H1 (cell line): ENCODE measurements at regions not wholly inside any gene's neighbourhood (a gene's known extent, or its start where the extent isn't known, plus 50 kb on each side); places are given as distances from the start of the nearest gene placed in this dataset.

ENCODE experiments used
- CTCF ChIA-PET: fragments of 300-600 bp; sonication (Branson Sonifier 250); formaldehyde crosslinking; loops from one replicate; lab custom pipeline; 2021; ENCODE audit not compliant: partially characterized antibody; lab: Charles Lee
- POLR2A ChIA-PET: fragments of 300-600 bp; sonication (Branson Sonifier 250); formaldehyde crosslinking; loops from one replicate; lab custom pipeline; 2021; ENCODE audit warnings: inconsistent platforms; ENCODE audit not compliant: partially characterized antibody; lab: Charles Lee
- DNase-seq, 2 experiments: peaks; one replicate each; pipeline versions ENCODE4 v3.0.0 to v3.0.0-alpha.2; 2010 to 2022; ENCODE audit warnings: low spot score in 2 of 2, low read depth in 1 of 2, mixed read lengths in 1 of 2
- FAIRE-seq: peaks from 2 replicates; lab custom pipeline; 2011; peaks lifted over from hg19 to GRCh38; lab: Jason Lieb, UNC
- H2AFZ ChIP-seq: 2 replicates; pipeline ENCODE4 v1.8.1; 2012; ENCODE audit warnings: low read length, inconsistent platforms
- H2AK5ac ChIP-seq: 2 replicates; pipeline ENCODE4 v1.6.1; 2013; ENCODE audit warnings: low read depth, low read length
- H2BK120ac ChIP-seq: replicated peaks from 2 replicates; pipeline ENCODE3; 2013; ENCODE audit warnings: low read depth, low read length, inconsistent platforms
- H2BK12ac ChIP-seq: 2 replicates; pipeline ENCODE4 v1.6.1; 2013; ENCODE audit warnings: low read depth, low read length
- H2BK15ac ChIP-seq: 2 replicates; pipeline ENCODE4 v1.6.1; 2013; ENCODE audit warnings: low read length
- H2BK20ac ChIP-seq: 2 replicates; pipeline ENCODE4 v1.6.1; 2013; ENCODE audit warnings: low read length
- H2BK5ac ChIP-seq: 2 replicates; pipeline ENCODE4 v1.6.1; 2013; ENCODE audit warnings: low read depth, low read length
- H3K14ac ChIP-seq: 2 replicates; pipeline ENCODE4 v1.6.1; 2013; ENCODE audit warnings: inconsistent platforms; ENCODE audit not compliant: insufficient read length
- H3K18ac ChIP-seq: 2 replicates; pipeline ENCODE4 v1.6.1; 2013; ENCODE audit warnings: low read length; ENCODE audit errors: extremely low read depth
- H3K23ac ChIP-seq: 2 replicates; pipeline ENCODE4 v1.6.1; 2013; ENCODE audit warnings: inconsistent platforms; ENCODE audit not compliant: insufficient read length
- H3K23me2 ChIP-seq: 2 replicates; pipeline ENCODE4 v1.6.1; 2013; ENCODE audit warnings: low read depth, low read length
- H3K27ac ChIP-seq: 2 replicates; pipeline ENCODE4 v1.6.1; 2011; ENCODE audit warnings: low read depth, low read length, inconsistent platforms
- H3K27me3 ChIP-seq, 4 experiments: replicated peaks in 1 of 4; 1 replicate in 1 of 4; 2 replicates in 3 of 4; pipeline versions ENCODE4 v1.6.1 to v1.8.1; 2011 to 2013; ENCODE audit warnings: low read length in 3 of 4, mild to moderate bottlenecking in 3 of 4, inconsistent platforms in 2 of 4, mixed read lengths in 2 of 4, moderate library complexity in 1 of 4; ENCODE audit not compliant: control insufficient read depth in 3 of 4, insufficient read depth in 3 of 4; ENCODE audit errors: extremely low read depth in 1 of 4
- H3K36me3 ChIP-seq, 4 experiments: 2 replicates each; pipeline versions ENCODE4 v1.6.1 to v1.8.1; 2011 to 2013; ENCODE audit warnings: mild to moderate bottlenecking in 4 of 4, low read length in 3 of 4, moderate library complexity in 2 of 4, control low read depth in 1 of 4, inconsistent platforms in 1 of 4; ENCODE audit not compliant: insufficient read depth in 4 of 4, control insufficient read depth in 2 of 4
- H3K4ac ChIP-seq: replicated peaks from 2 replicates; pipeline ENCODE3; 2013; ENCODE audit warnings: low read length, low read depth, mixed read lengths, inconsistent platforms; ENCODE audit not compliant: insufficient read length
- H3K4me1 ChIP-seq, 4 experiments: replicated peaks in 1 of 4; 1 replicate in 1 of 4; 2 replicates in 3 of 4; pipeline versions ENCODE4 v1.6.1 to v1.8.1; 2011 to 2013; ENCODE audit warnings: low read length in 3 of 4, inconsistent platforms in 2 of 4, mixed read lengths in 1 of 4; ENCODE audit not compliant: insufficient read depth in 4 of 4, control insufficient read depth in 3 of 4
- H3K4me2 ChIP-seq, 2 experiments: 2 replicates each; pipeline versions ENCODE4 v1.6.1 to v1.8.1; 2011 to 2013; ENCODE audit warnings: low read depth in 2 of 2, low read length in 2 of 2, control low read depth in 1 of 2, inconsistent platforms in 1 of 2, mild to moderate bottlenecking in 1 of 2; ENCODE audit not compliant: insufficient read depth in 1 of 2
- H3K4me3 ChIP-seq, 4 experiments: fragments of 200-600, 300-600 bp in 1 of 4; sonication (generic), shearing (Covaris generic), sonication (Bioruptor Twin) in 1 of 4; 2 replicates each; pipeline versions ENCODE4 v1.5.1 to v1.8.1; 2011 to 2016; ENCODE audit warnings: low read length in 4 of 4, low read depth in 3 of 4, control low read depth in 2 of 4, inconsistent platforms in 2 of 4, mild to moderate bottlenecking in 2 of 4, mixed read lengths in 1 of 4, moderate library complexity in 1 of 4; ENCODE audit not compliant: insufficient read depth in 2 of 4; ENCODE audit errors: extremely low read depth in 1 of 4
- H3K56ac ChIP-seq: replicated peaks from 2 replicates; pipeline ENCODE3; 2013; ENCODE audit warnings: low read depth, mild to moderate bottlenecking, mixed read lengths, low read length, inconsistent platforms; ENCODE audit not compliant: insufficient read length
- H3K79me1 ChIP-seq: 2 replicates; pipeline ENCODE4 v1.6.1; 2013; ENCODE audit warnings: low read depth, low read length, control low read depth
- H3K79me2 ChIP-seq, 2 experiments: 2 replicates each; pipeline versions ENCODE4 v1.6.1 to v1.8.1; 2012 to 2013; ENCODE audit warnings: low read length in 2 of 2, mild to moderate bottlenecking in 2 of 2, inconsistent platforms in 1 of 2; ENCODE audit not compliant: insufficient read depth in 2 of 2, control insufficient read depth in 1 of 2
- H3K9ac ChIP-seq, 4 experiments: replicated peaks in 1 of 4; 1 replicate in 1 of 4; 2 replicates in 3 of 4; pipeline versions ENCODE4 v1.6.1 to v1.8.1; 2011 to 2013; ENCODE audit warnings: low read depth in 3 of 4, low read length in 3 of 4, control low read depth in 2 of 4, mild to moderate bottlenecking in 2 of 4, moderate library complexity in 2 of 4, inconsistent platforms in 1 of 4; ENCODE audit errors: extremely low read depth in 1 of 4
- H3K9me3 ChIP-seq, 2 experiments: 2 replicates each; pipeline versions ENCODE4 v1.6.1 to v1.8.1; 2012 to 2013; ENCODE audit warnings: mild to moderate bottlenecking in 2 of 2, moderate library complexity in 2 of 2, control low read depth in 1 of 2, inconsistent platforms in 1 of 2, low read depth in 1 of 2, low read length in 1 of 2, mixed read lengths in 1 of 2; ENCODE audit not compliant: insufficient read depth in 2 of 2
- H4K20me1 ChIP-seq, 2 experiments: replicated peaks in 1 of 2; 2 replicates each; pipeline versions ENCODE3 to v1.8.1; 2011 to 2013; ENCODE audit warnings: inconsistent platforms in 2 of 2, low read length in 2 of 2, mild to moderate bottlenecking in 1 of 2; ENCODE audit not compliant: insufficient read depth in 2 of 2, control insufficient read depth in 1 of 2
- H4K5ac ChIP-seq: 2 replicates; pipeline ENCODE4 v1.6.1; 2013; ENCODE audit warnings: low read length, low read depth, mixed read lengths, inconsistent platforms; ENCODE audit not compliant: insufficient read length
- H4K8ac ChIP-seq: 2 replicates; pipeline ENCODE4 v1.8.0; 2013; ENCODE audit warnings: mild to moderate bottlenecking, moderate library complexity, low read length, inconsistent platforms; ENCODE audit not compliant: insufficient read depth; ENCODE audit errors: extremely low read depth
- H4K91ac ChIP-seq: replicated peaks from 2 replicates; pipeline ENCODE3; 2013; ENCODE audit warnings: low read length, mixed read lengths, inconsistent platforms; ENCODE audit not compliant: insufficient read length
- BRCA1 ChIP-seq: IDR thresholded peaks from 2 replicates; pipeline ENCODE4 v1.6.1; 2012; ENCODE audit warnings: low read depth, low read length, improper control_type of control experiment
- CHD1 ChIP-seq: IDR thresholded peaks from 2 replicates; pipeline ENCODE4 v1.6.1; 2012; ENCODE audit warnings: low read depth, low read length, improper control_type of control experiment
- CREB1 ChIP-seq: IDR thresholded peaks from 2 replicates; pipeline ENCODE4 v1.6.1; 2012; ENCODE audit warnings: inconsistent platforms
- E2F6 ChIP-seq: IDR thresholded peaks from 2 replicates; pipeline ENCODE4 v1.6.1; 2012; ENCODE audit warnings: inconsistent platforms
- GABPA ChIP-seq: IDR thresholded peaks from 2 replicates; pipeline ENCODE4 v1.6.1; 2011; ENCODE audit warnings: mild to moderate bottlenecking, low read length, moderate library complexity, borderline replicate concordance; ENCODE audit not compliant: insufficient read depth
- HDAC6 ChIP-seq: IDR thresholded peaks from one replicate; pipeline ENCODE4 v1.7.1; 2012; ENCODE audit warnings: low read depth, mild to moderate bottlenecking, inconsistent platforms, low read length, moderate library complexity
- JUN ChIP-seq: IDR thresholded peaks from 2 replicates; pipeline ENCODE4 v1.6.1; 2011; ENCODE audit warnings: low read depth, mild to moderate bottlenecking, improper control_type of control experiment, low read length
- KDM1A ChIP-seq: fragments of 200-600, 300-600 bp; sonication (generic); IDR thresholded peaks from 2 replicates; pipeline ENCODE4 v1.7.1; 2016; ENCODE audit warnings: mild to moderate bottlenecking, low read length, borderline replicate concordance
- RBBP5 ChIP-seq: IDR thresholded peaks from 2 replicates; pipeline ENCODE4 v1.7.1; 2012; ENCODE audit warnings: low read depth, mild to moderate bottlenecking, inconsistent platforms, low read length, moderate library complexity, borderline replicate concordance
- RFX5 ChIP-seq: IDR thresholded peaks from 2 replicates; pipeline ENCODE4 v1.6.1; 2011; ENCODE audit warnings: low read depth, low read length, improper control_type of control experiment, borderline replicate concordance
- SUZ12 ChIP-seq: fragments of 200-600 bp; sonication (generic); IDR thresholded peaks from 2 replicates; pipeline ENCODE4 v1.6.1; 2012; ENCODE audit warnings: mild to moderate bottlenecking, inconsistent platforms, low read length, moderate library complexity, mixed read lengths
- TAF7 ChIP-seq: optimal IDR thresholded peaks from 2 replicates; pipeline ENCODE3; 2011; ENCODE audit warnings: low read depth, mild to moderate bottlenecking, inconsistent platforms, low read length, moderate library complexity, borderline replicate concordance
- WGBS, 2 experiments: shearing (Covaris generic) in 1 of 2; methylation state at CpG; one replicate each; pipeline versions ENCODE4 v1.1.6 to v1.1.7; 2013 to 2015; ENCODE audit warnings: low lambda C conversion rate in 2 of 2, mixed read lengths in 2 of 2, inconsistent platforms in 1 of 2, low coverage in 1 of 2, missing lambda C conversion rate in 1 of 2; ENCODE audit not compliant: insufficient replicate concordance in 2 of 2, insufficient coverage in 1 of 2, insufficient read length in 1 of 2; ENCODE audit errors: extremely low coverage in 1 of 2, missing lambda C conversion rate in 1 of 2; 5-methylcytosine and 5-hydroxymethylcytosine counted together
- TF ChIP-seq, protein P1 (sequence below): IDR thresholded peaks from 2 replicates; pipeline ENCODE4 v1.6.1; 2012; ENCODE audit warnings: low read length, inconsistent platforms

GRCh38 chr10:90986870-90987269 lies 66.0 kb upstream of the ANKRD1 start:
- no peak overlapping the region for H2BK120ac ChIP-seq
- no peak overlapping the region for H2BK15ac ChIP-seq
- H3K56ac ChIP-seq: no peak overlapping the region
- H3K9me3 ChIP-seq: no peaks in the 10 kb centered on the region
- no peak overlapping the region for H3K14ac ChIP-seq
- no peak overlapping the region for H4K91ac ChIP-seq
- H3K23me2 ChIP-seq: no peaks in the 10 kb centered on the region
- ChIA-PET POLR2A (no interaction called here), CTCF (interaction anchor here (1.0 to 2.9 kb wide), 4 partner anchors 19 to 264 kb away, joined by 3 to 11 read pairs (median 5); no protein-coding TSS in a partner anchor)
- no peak overlapping the region for H3K27ac ChIP-seq
- no peak overlapping the region for H3K4me3 ChIP-seq
- no peak for DNase-seq
- no peaks in the 10 kb centered on the region; a peak in 1 of 7 replicates for H3K4me1 ChIP-seq
- no peak overlapping the region for H4K5ac ChIP-seq
- no peak for FAIRE-seq
- H3K18ac ChIP-seq: no peak overlapping the region
- H4K20me1 ChIP-seq: no peaks in the 10 kb centered on the region
- 82% methylated on average over 2 of the region's 2 CpGs; no CpG with 5 or more reads in 1 of the 2 experiments for WGBS, 2 experiments
- H2BK12ac ChIP-seq: no peak overlapping the region
- no peak overlapping the region for H2BK20ac ChIP-seq
- H3K27me3 ChIP-seq: peaks cover 0 to 2% (median 1%) of the 10 kb centered on the region in 4 experiments; a peak in 3 of 7 replicates
- H3K4me2 ChIP-seq: no peak overlapping the region
- H2BK5ac ChIP-seq: no peak overlapping the region
- no peak overlapping the region for H4K8ac ChIP-seq
- no peak overlapping the region for H2AK5ac ChIP-seq
- no peaks in the 10 kb centered on the region for H3K36me3 ChIP-seq
- no peak overlapping the region for H3K9ac ChIP-seq
- no peak overlapping the region for H3K4ac ChIP-seq
- H3K79me2 ChIP-seq: no peaks in the 10 kb centered on the region
- no peaks in the 10 kb centered on the region for H3K79me1 ChIP-seq
- no peak overlapping the region for H2AFZ ChIP-seq
- no peak overlapping the region for H3K23ac ChIP-seq
- no peak for TF ChIP-seq TAF7
- TF ChIP-seq CHD1: no peak
- TF ChIP-seq BRCA1: no peak
- TF ChIP-seq E2F6: no peak
- no peak for TF ChIP-seq RFX5
- no peak for TF ChIP-seq HDAC6
- TF ChIP-seq RBBP5: no peak
- TF ChIP-seq KDM1A: no peak
- TF ChIP-seq SUZ12: no peak
- TF ChIP-seq CREB1: no peak
- no peak for TF ChIP-seq JUN
- TF ChIP-seq, protein P1, sequence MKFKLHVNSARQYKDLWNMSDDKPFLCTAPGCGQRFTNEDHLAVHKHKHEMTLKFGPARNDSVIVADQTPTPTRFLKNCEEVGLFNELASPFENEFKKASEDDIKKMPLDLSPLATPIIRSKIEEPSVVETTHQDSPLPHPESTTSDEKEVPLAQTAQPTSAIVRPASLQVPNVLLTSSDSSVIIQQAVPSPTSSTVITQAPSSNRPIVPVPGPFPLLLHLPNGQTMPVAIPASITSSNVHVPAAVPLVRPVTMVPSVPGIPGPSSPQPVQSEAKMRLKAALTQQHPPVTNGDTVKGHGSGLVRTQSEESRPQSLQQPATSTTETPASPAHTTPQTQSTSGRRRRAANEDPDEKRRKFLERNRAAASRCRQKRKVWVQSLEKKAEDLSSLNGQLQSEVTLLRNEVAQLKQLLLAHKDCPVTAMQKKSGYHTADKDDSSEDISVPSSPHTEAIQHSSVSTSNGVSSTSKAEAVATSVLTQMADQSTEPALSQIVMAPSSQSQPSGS: no peak
- TF ChIP-seq GABPA: no peak
